ENCODE measurements at regions not wholly inside any gene's neighbourhood (a gene's known extent, or its start where the extent isn't known, plus 50 kb on each side); places are given as distances from the start of the nearest gene placed in this dataset.
A peak's percentile ranks its signal among the peaks of the same experiment; 100 is the strongest.

DNA sequence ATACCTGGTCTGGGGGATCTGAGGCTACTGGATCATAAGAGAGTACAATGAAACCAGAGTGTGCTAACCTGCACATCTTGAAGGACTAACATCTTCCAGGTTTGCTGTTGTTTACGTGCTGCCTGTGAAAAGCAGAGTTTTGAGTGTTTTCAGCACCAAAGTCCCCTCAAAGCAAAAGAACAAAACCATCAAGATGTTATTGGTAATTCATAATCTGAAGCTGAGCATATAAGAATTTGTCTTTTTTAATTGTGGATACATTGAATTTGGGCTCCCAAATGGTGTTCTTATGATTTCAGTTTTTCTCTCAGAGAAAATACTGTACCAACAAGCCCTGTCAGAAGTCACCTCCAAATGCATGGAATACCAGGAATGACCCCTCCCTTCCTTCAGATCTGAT is 110.2 kb downstream of the BTG1 start:
- peak; percentile 64 for DNase-seq (ENCODE audit: low spot score)
- in situ Hi-C loops (cut with HindIII; ENCODE audit: low sequenced_read_pairs) = no loop called here

DNA sequence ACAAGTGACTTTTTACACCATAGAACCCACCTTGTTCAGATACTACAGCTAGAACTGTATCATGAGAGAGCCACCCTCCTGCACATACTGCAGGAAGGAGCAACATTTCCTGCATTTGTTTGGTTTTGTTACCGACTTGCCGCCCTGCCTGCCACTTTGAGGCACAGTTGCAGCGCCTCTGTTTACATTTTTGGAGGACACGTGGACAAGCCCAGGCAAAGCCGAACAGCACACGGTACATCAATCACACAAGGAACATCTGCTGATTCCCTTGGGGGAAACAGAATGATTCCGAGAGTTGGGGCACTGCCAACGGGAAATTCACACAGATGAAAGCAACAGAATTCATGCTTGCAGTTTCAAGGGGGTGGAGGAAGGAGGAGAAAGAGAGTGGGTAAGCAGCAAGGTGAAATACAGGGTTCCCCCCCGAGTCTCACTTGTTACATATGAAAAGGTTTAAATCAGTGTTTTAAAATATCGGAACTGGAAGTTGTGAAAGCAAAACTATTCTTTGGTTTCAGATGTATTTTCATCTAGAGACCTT is 110.7 kb downstream of the BTG1 start:
- peak; percentile 77 for DNase-seq (ENCODE audit: low spot score)
- in situ Hi-C loops (cut with HindIII; ENCODE audit: low sequenced_read_pairs) = no loop called here

DNA sequence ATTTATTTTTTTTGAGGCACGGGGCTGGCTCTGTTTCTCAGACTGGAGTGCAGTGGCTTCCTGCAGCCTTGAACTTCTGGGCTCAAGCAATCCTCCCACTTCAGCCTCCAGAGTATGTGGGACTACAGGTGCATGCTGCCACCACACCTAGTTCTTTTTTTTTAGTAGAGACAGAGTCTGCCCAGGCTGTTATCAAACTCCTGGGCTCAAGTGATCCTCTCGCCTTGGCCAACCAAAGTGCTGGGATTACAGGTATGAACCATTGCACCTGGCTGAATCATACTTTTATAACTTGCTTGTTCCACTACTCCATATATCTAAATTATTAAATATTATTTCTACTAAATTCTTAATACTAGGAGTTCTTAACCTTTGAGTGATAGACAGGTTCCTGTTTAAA is 111.6 kb downstream of the BTG1 start:
- in situ Hi-C loops (cut with HindIII; ENCODE audit: low sequenced_read_pairs) = no loop called here
- peak; percentile 16 for DNase-seq (ENCODE audit: low spot score)

GRCh38 chr12:92032965-92033364 is 112.7 kb downstream of the BTG1 start:
- DNase-seq (ENCODE audit: low spot score) = no peak
- in situ Hi-C loops (cut with HindIII; ENCODE audit: low sequenced_read_pairs) = no loop called here

- in situ Hi-C loops (cut with HindIII; ENCODE audit: low sequenced_read_pairs) = no loop called here
- no peak for DNase-seq (ENCODE audit: low spot score)
Measured at GRCh38 chr12:92032101-92032500, 113.5 kb downstream of the BTG1 start.

- in situ Hi-C loops (cut with HindIII; ENCODE audit: low sequenced_read_pairs) = no loop called here
- DNase-seq (ENCODE audit: low spot score) = peak; percentile 87
Measured at GRCh38 chr12:92030618-92031017, 115.0 kb downstream of the BTG1 start.

- DNase-seq (ENCODE audit: low spot score) = peak; percentile 81
- in situ Hi-C loops (cut with HindIII; ENCODE audit: low sequenced_read_pairs) = no loop called here
Measured at GRCh38 chr12:92029902-92030586, 115.6 kb downstream of the BTG1 start.

DNA sequence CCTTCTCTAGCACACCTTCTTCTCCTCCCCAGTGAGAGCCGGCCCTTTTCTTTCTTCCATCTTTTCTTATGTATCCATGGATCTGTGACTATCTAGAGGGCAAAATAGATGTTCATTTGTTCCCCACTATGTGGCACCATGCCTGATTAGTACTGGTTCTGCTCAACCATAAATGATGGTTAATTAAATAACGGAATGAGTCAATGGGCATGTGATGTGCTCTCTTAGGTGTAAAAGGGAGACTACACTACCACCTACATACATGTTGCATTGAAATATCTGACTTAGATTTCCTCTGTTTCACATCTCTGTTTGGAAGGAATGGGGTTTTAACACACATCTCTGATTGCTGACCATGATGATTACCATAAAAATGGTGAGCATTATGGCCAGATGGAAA is 116.5 kb downstream of the BTG1 start:
- DNase-seq (ENCODE audit: low spot score) = peak; percentile 61
- in situ Hi-C loops (cut with HindIII; ENCODE audit: low sequenced_read_pairs) = no loop called here

DNA sequence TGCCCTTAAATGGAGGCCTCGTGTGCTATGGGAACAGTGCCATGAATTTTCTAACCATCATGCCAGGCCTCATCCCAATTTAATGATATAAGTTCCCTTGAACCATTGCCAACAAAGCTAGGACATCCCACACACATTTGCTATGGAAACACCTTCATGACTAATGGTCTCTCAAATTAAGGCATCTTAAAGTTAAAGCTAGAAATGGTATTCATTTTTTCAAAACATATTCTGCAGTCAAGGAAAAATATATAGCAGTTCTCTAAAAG is 117.3 kb downstream of the BTG1 start:
- peak; percentile 39 for DNase-seq (ENCODE audit: low spot score)
- in situ Hi-C loops (cut with HindIII; ENCODE audit: low sequenced_read_pairs) = no loop called here

- in situ Hi-C loops (cut with HindIII; ENCODE audit: low sequenced_read_pairs) = no loop called here
- peak; percentile 18 for DNase-seq (ENCODE audit: low spot score)
Measured at GRCh38 chr12:92027701-92028440, 117.8 kb downstream of the BTG1 start.

DNA sequence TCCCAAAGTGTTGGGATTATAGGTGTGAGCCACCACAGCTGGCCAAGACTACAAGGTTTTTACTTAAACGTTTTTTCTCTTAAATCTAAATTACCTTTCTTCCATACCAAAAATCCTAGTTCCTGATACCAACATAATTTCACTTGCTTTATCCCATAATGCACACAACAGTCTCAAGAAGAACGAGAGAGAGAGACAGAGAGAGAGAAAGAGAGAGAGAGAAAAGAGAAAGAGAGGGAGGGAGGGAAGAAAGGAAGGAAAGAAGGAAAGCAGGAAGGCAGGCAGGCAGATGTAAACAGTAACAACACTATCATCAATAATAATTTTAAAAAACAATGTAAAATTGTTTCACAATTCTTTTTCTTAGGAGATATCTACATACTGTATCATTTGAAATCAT is 118.4 kb downstream of the BTG1 start:
- no peak for DNase-seq (ENCODE audit: low spot score)
- in situ Hi-C loops (cut with HindIII; ENCODE audit: low sequenced_read_pairs) = no loop called here

DNA sequence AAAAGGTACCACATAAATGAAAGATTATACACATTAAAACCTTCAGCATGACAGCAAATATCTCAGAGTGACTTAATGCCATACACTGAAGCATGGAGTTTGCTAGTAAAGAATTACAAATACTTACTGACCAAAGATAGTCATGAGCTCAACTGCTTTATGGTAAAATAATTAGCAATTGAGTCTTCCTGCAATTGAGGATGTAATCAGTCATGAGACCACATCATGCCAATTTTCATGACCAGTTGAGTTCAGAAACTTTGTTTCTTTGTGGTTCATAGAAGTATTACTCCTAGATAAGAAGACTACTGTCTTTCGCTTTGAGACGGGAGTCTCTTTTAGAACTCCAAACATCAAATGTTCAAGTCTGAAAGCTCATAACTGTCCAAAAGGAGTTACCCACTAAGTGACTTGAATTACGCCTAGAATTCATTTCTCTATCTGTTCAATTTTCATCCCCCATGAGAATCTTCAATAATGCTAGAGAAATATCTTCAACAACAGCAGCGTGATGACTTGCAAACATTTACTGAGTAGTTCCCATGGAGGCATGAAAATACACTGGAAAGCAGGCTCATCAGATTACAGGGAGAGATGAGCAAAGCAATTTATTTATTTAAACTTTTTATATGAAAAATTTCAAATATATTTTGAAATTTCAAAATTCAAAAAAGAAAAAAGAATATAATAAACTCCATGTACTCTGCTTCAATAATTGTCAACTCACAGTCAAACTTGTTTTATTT is 120.0 kb downstream of the BTG1 start:
- in situ Hi-C loops (cut with HindIII; ENCODE audit: low sequenced_read_pairs) = no loop called here
- DNase-seq (ENCODE audit: low spot score) = no peak

DNA sequence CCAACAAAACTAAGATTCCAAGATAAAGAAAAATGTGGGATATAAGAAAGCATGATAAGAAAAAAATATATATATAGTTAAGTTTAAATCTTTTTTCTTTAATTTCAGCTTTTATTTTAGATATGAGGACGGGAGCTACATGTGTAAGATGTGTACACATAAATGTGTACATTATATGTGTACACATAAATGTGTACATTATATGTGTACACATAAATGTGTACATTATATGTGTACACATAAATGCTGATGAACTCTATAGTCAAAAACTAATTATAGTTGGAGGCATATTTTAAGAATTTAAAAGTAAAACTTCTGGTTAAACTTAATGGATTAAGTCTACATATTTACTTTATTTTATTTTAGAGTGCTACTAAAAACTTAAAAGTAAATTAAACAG is 123.6 kb downstream of the BTG1 start:
- DNase-seq (ENCODE audit: low spot score) = no peak
- in situ Hi-C loops (cut with HindIII; ENCODE audit: low sequenced_read_pairs) = no loop called here

GRCh38 chr12:92021666-92022035 is 124.0 kb downstream of the BTG1 start:
- no peak for DNase-seq (ENCODE audit: low spot score)
- in situ Hi-C loops (cut with HindIII; ENCODE audit: low sequenced_read_pairs) = no loop called here

DNA sequence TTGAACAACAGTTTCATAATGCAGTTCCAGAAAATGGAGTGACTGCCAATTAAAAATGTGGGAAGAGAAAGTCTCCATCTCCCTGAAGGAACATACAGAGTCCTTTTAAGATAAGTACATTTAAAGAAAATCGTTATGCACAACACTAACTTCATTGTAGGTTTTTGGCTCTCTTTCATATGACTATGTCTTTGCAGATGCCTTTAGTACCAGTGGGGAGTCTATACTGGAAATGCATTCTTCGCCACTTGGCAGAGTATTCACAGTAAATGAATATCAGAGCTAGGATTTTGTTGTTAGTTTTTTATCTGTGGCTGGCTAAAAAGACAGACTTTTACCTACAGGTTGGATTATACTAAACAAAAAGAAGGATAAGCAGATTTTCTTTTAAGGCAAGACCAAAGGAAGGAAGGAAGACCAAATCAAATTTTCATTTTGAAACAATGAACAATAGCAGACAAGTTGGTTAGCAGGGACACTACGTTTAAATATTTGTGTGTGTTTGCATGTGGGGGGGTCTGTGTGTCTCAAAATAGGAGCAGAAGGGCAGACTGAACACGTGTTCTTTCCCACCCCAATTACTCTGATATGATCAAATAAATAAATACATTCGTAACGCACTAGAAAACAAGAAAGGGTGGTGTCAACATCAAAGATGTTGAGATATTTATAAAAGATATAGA is 124.5 kb downstream of the BTG1 start:
- no peak for DNase-seq (ENCODE audit: low spot score)
- in situ Hi-C loops (cut with HindIII; ENCODE audit: low sequenced_read_pairs) = no loop called here

- in situ Hi-C loops (cut with HindIII; ENCODE audit: low sequenced_read_pairs) = no loop called here
- peak; percentile 73 for DNase-seq (ENCODE audit: low spot score)
Measured at GRCh38 chr12:92019491-92020277, 126.0 kb downstream of the BTG1 start.

DNA sequence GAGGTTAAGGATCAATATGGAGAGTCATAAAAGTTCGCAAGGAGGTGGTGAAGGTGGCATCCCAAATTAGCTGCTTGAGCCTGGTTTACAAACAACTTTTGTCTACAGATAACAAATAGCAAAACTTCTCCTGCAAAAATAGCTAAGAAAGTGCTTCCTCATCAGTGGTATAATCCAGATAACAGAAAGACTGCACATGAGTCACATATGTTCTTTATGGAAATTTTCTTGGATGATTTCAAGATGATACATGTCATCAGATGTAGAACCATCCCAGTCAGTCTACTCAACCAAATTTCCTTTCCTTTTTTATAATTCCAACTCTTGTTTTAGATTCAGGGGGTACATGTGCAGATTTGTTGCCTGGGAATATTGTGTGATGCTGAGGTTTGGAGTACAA is 133.0 kb downstream of the BTG1 start:
- DNase-seq (ENCODE audit: low spot score) = no peak
- in situ Hi-C loops (cut with HindIII; ENCODE audit: low sequenced_read_pairs) = no loop called here

- no peak for DNase-seq (ENCODE audit: low spot score)
- in situ Hi-C loops (cut with HindIII; ENCODE audit: low sequenced_read_pairs) = no loop called here
Measured at GRCh38 chr12:92010853-92011701, 134.6 kb downstream of the BTG1 start.
